B cell (primary cell): ENCODE measurements at regions not wholly inside any gene's neighbourhood (a gene's known extent, or its start where the extent isn't known, plus 50 kb on each side); places are given as distances from the start of the nearest gene placed in this dataset.

Experiments used
- ATAC-seq: fragments of 200-7000 bp; cut with Tn5 transposase; one replicate; pipeline ENCODE4 v1.10.0; 2021; ENCODE audit warnings: low read depth, mild to moderate bottlenecking, moderate number of reproducible peaks, moderate library complexity
- CTCF ChIA-PET: fragments of 350-600 bp; sonication (Branson Sonifier 250); formaldehyde crosslinking; loops from one replicate; lab custom pipeline; 2021; ENCODE audit warnings: antibody characterized with exemption, inconsistent platforms; lab: Charles Lee
- POLR2A ChIA-PET: fragments of 350-600 bp; sonication (Branson Sonifier 250); formaldehyde crosslinking; loops from one replicate; lab custom pipeline; 2021; ENCODE audit warnings: antibody characterized with exemption; lab: Charles Lee
- DNase-seq: peaks from one replicate; pipeline ENCODE4 v3.0.0; 2013
- H2AFZ ChIP-seq: 2 replicates; pipeline ENCODE4 v1.6.1; 2012; ENCODE audit warnings: mild to moderate bottlenecking, low read depth, low read length; ENCODE audit not compliant: insufficient read depth, poor library complexity, severe bottlenecking
- H3K27ac ChIP-seq, 2 donors: 1 replicate in 1 of 2; 2 replicates in 1 of 2; pipeline ENCODE4 v1.5.1; 2012 to 2013; ENCODE audit warnings: low read length in 2 of 2, mild to moderate bottlenecking in 2 of 2, moderate library complexity in 1 of 2
- H3K27me3 ChIP-seq, 4 experiments: fragments of 200-600 bp in 1 of 4; sonication (generic) in 1 of 4; replicated peaks in 1 of 4; 1 replicate in 2 of 4; 2 replicates in 2 of 4; pipeline versions ENCODE4 v1.6.1 to v1.7.0; 2013 to 2016; ENCODE audit warnings: low read length in 3 of 4, mild to moderate bottlenecking in 2 of 4, mixed read lengths in 1 of 4, moderate library complexity in 1 of 4; ENCODE audit not compliant: insufficient read depth in 4 of 4, control insufficient read depth in 3 of 4; ENCODE audit errors: control extremely low read depth in 1 of 4
- H3K36me3 ChIP-seq, 2 experiments: replicated peaks in 1 of 2; 1 replicate in 1 of 2; 2 replicates in 1 of 2; pipeline versions ENCODE4 v1.6.1 to v1.7.1; 2013; ENCODE audit warnings: low read length in 1 of 2; ENCODE audit not compliant: insufficient read depth in 2 of 2, control insufficient read depth in 1 of 2; ENCODE audit errors: control extremely low read depth in 1 of 2, extremely low read depth in 1 of 2
- H3K4me1 ChIP-seq, 2 donors: fragments of 200-600 bp in 1 of 2; sonication (generic) in 1 of 2; 1 replicate in 1 of 2; 2 replicates in 1 of 2; pipeline versions ENCODE4 v1.5.1 to v1.6.1; 2013 to 2017; ENCODE audit warnings: low read length in 2 of 2; ENCODE audit not compliant: control insufficient read depth in 2 of 2, insufficient read depth in 2 of 2
- H3K4me2 ChIP-seq: replicated peaks from 2 replicates; pipeline ENCODE3; 2012; ENCODE audit warnings: mild to moderate bottlenecking, low read depth, low read length; ENCODE audit not compliant: poor library complexity, severe bottlenecking
- H3K4me3 ChIP-seq, 5 experiments: fragments of 200-600 bp in 1 of 5; sonication (generic) in 1 of 5; 1 replicate in 3 of 5; 2 replicates in 2 of 5; pipeline versions ENCODE4 v1.5.1 to v1.7.0; 2011 to 2016; ENCODE audit warnings: low read length in 4 of 5, mild to moderate bottlenecking in 4 of 5, low read depth in 2 of 5, control low read depth in 1 of 5, moderate library complexity in 1 of 5; ENCODE audit not compliant: insufficient read depth in 1 of 5; ENCODE audit errors: control extremely low read depth in 1 of 5, extremely low read depth in 1 of 5
- H3K79me2 ChIP-seq: fragments of 200-600 bp; sonication (generic); one replicate; pipeline ENCODE4 v1.6.0; 2016; ENCODE audit warnings: low read length; ENCODE audit not compliant: control insufficient read depth, insufficient read depth
- H3K9ac ChIP-seq: fragments of 200-600 bp; sonication (generic); 2 replicates; pipeline ENCODE4 v1.6.1; 2017; ENCODE audit warnings: mild to moderate bottlenecking, low read length, moderate library complexity
- H3K9me3 ChIP-seq, 3 donors: one replicate each; pipeline versions ENCODE4 v1.6.1 to v1.7.1; 2013; ENCODE audit warnings: low read length in 2 of 3; ENCODE audit not compliant: control insufficient read depth in 2 of 3, insufficient read depth in 1 of 3; ENCODE audit errors: control extremely low read depth in 1 of 3
- H4K20me1 ChIP-seq: 2 replicates; pipeline ENCODE4 v1.6.0; 2012; ENCODE audit warnings: mild to moderate bottlenecking, low read length; ENCODE audit not compliant: insufficient read depth, control insufficient read depth, poor library complexity, severe bottlenecking
- H3K27ac Mint-ChIP-seq: one replicate; pipeline ENCODE4 v1.8.0; 2021; ENCODE audit warnings: mixed read lengths
- H3K27me3 Mint-ChIP-seq: one replicate; pipeline ENCODE4 v1.8.0; 2021; ENCODE audit warnings: mixed read lengths
- H3K4me1 Mint-ChIP-seq: one replicate; pipeline ENCODE4 v1.8.0; 2021; ENCODE audit warnings: mixed read lengths
- H3K4me3 Mint-ChIP-seq: one replicate; pipeline ENCODE4 v1.8.0; 2021; ENCODE audit warnings: mixed read lengths
- H3K9me3 Mint-ChIP-seq: one replicate; pipeline ENCODE4 v1.8.0; 2022; ENCODE audit warnings: mixed read lengths; ENCODE audit not compliant: insufficient read depth
- CTCF ChIP-seq: fragments of 200-600 bp; IDR thresholded peaks from one replicate; pipeline ENCODE4 v1.8.0; 2022; ENCODE audit warnings: antibody characterized with exemption, mild to moderate bottlenecking
- EZH2 ChIP-seq: IDR thresholded peaks from 2 replicates; pipeline ENCODE4 v1.6.1; 2012; ENCODE audit warnings: borderline replicate concordance, low read depth, mild to moderate bottlenecking, moderate library complexity, low read length; ENCODE audit not compliant: insufficient read depth, poor library complexity, severe bottlenecking
- WGBS: methylation state at CpG from one replicate; pipeline ENCODE4 v1.1.5; 2013; ENCODE audit warnings: missing lambda C conversion rate; ENCODE audit not compliant: insufficient coverage; 5-methylcytosine and 5-hydroxymethylcytosine counted together
- intact Hi-C: fragments of 100-400 bp; cut with micrococcal nuclease; formaldehyde crosslinking; loops from one replicate; pipeline ENCODE4 v1.10.0; 2022

DNA sequence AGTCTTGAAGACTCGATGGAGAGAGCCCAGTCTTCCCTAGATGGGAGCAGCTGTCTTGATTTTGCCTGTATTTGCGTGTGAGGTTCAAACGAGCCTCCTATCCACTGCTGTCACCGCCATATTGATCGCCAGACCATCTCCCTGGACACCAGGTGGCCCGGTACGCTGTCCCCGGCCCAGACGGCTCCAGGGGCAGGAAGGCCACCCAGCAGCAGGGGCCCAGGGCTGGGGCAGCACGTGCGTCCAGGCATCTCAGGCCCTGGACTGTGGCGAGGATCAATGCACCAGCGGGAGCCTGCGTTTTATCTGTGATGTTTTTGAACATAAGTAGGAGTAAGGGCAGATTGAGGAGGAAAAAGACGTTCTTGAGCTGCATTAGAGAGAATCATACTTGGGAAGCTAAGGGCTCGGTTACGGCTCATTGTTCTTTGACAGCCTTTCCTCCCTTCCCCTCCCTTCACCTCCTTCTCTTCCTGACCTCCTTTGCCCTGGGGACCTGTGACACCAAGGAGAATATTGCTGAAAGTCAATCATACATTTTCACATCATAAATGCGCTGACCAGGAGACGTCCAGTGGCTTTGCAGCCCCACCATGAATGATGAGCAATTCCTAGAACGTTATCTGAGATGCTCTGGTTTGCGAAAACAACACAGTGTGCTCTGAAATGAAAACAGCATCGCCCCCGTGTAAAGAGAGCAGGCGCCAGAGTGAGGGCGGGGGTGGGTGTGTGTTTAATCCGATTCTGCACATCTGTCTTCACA is 711.2 kb upstream of the SALL3 start:
- no peaks in the 10 kb centered on the region for H3K4me1 Mint-ChIP-seq
- 93% methylated on average over 17 of the region's 26 CpGs for WGBS
- no peak overlapping the region for H3K27ac ChIP-seq

More for the DNA sequence above, 711.2 kb upstream of the SALL3 start:
- H2AFZ ChIP-seq: no peak overlapping the region
- no peak overlapping the region for H3K9ac ChIP-seq
- no peak overlapping the region for H3K27ac Mint-ChIP-seq
- no peaks in the 10 kb centered on the region for H3K27me3 ChIP-seq
- no peaks in the 10 kb centered on the region for H3K79me2 ChIP-seq
- ChIA-PET POLR2A (no interaction called here), CTCF (no interaction called here)
- H3K9me3 Mint-ChIP-seq: no peaks in the 10 kb centered on the region
- no peak overlapping the region for H3K4me3 Mint-ChIP-seq
- no peak for TF ChIP-seq CTCF
- no peak for TF ChIP-seq EZH2
- no peak for ATAC-seq
- no peak for DNase-seq
- H3K36me3 ChIP-seq: no peaks in the 10 kb centered on the region
- no peaks in the 10 kb centered on the region for H4K20me1 ChIP-seq
- no peaks in the 10 kb centered on the region for H3K27me3 Mint-ChIP-seq
- no peak overlapping the region for H3K4me3 ChIP-seq
- peaks cover 0 to 12% (median 0%) of the 10 kb centered on the region in 3 donors for H3K9me3 ChIP-seq
- intact Hi-C loops: no loop called here
- H3K4me1 ChIP-seq: no peaks in the 10 kb centered on the region
- H3K4me2 ChIP-seq: no peak overlapping the region
